ENCODE measurements at regions not wholly inside any gene's neighbourhood (a gene's known extent, or its start where the extent isn't known, plus 50 kb on each side); places are given as distances from the start of the nearest gene placed in this dataset.
"Not testable (repeated sequence)": the region's sequence is repeated elsewhere in the genome, so short reads cannot be mapped to it uniquely, and the experiment has no call there.

- H3K4me3 ChIP-seq (ENCODE audit: low read depth, low read length), result no peak overlapping the region
- POLR2A ChIA-PET, result no interaction called here
- no peak overlapping the region for H3K27ac ChIP-seq (ENCODE audit: extremely low read depth, low read depth, low read length)
- H3K9me3 ChIP-seq (ENCODE audit: control insufficient read depth, insufficient read depth, low read depth, low read length), result no peaks in the 10 kb centered on the region
- no peak for TF ChIP-seq PRDM1 (tag by site-specific recombination; IDR thresholded peaks at IDR 0.05)
- TF ChIP-seq ZNF610 (tag by site-specific recombination; IDR thresholded peaks at IDR 0.05; ENCODE audit: borderline replicate concordance), result no peak
- no peak for TF ChIP-seq ZNF239 (tag by site-specific recombination; IDR thresholded peaks at IDR 0.05)
- no peak for TF ChIP-seq ZFP69B (tag by site-specific recombination; IDR thresholded peaks at IDR 0.05)
- TF ChIP-seq, protein P1, sequence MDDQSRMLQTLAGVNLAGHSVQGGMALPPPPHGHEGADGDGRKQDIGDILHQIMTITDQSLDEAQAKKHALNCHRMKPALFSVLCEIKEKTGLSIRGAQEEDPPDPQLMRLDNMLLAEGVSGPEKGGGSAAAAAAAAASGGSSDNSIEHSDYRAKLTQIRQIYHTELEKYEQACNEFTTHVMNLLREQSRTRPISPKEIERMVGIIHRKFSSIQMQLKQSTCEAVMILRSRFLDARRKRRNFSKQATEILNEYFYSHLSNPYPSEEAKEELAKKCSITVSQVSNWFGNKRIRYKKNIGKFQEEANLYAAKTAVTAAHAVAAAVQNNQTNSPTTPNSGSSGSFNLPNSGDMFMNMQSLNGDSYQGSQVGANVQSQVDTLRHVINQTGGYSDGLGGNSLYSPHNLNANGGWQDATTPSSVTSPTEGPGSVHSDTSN (CRISPR knock-in tag; IDR thresholded peaks at IDR 0.05), result no peak
- H3K36me3 ChIP-seq (ENCODE audit: control insufficient read depth in 2 of 2, insufficient read depth in 1 of 2, low read length in 2 of 2), result no peaks in the 10 kb centered on the region
- CTCF ChIA-PET, result interaction anchor here (0.5 to 2.9 kb wide), 7 partner anchors 15 to 99 kb away, joined by 3 to 13 read pairs (median 3); partner anchors contain the start of gene PARP1
- no peaks in the 10 kb centered on the region for H3K4me1 ChIP-seq (ENCODE audit: control insufficient read depth, insufficient read depth, low read length)
Observed at GRCh38 chr1:226461087-226461486, 53.2 kb upstream of the PARP1 start.

GRCh38 chr1:226463925-226464586, 56.2 kb upstream of the PARP1 start:
- no peaks in the 10 kb centered on the region for H3K4me1 ChIP-seq (ENCODE audit: control insufficient read depth, insufficient read depth, low read length)
- H3K27ac ChIP-seq (ENCODE audit: extremely low read depth, low read depth, low read length), result no peak overlapping the region
- TF ChIP-seq ZNF311 (tag by site-specific recombination; IDR thresholded peaks at IDR 0.05; ENCODE audit: borderline replicate concordance) (0 out of 2 replicates have a peak, but pooled peaks have one; percentile 27), ZNF112 (tag by site-specific recombination; IDR thresholded peaks at IDR 0.05) (0 out of 2 replicates have a peak, but pooled peaks have one; percentile 32), ZNF610 (tag by site-specific recombination; IDR thresholded peaks at IDR 0.05; ENCODE audit: borderline replicate concordance) (peak; percentile 74; the same call in 1 of the 2 replicates), ZNF549 (tag by site-specific recombination; IDR thresholded peaks at IDR 0.05) (0 out of 2 replicates have a peak, but pooled peaks have one; percentile 34), WT1 (tag by site-specific recombination; IDR thresholded peaks at IDR 0.05) (no peak), TRIM28 (IDR thresholded peaks at IDR 0.05; ENCODE audit: borderline replicate concordance, low read length) (peak; percentile 71; the same call in 1 of the 2 replicates), ZNF626 (tag by site-specific recombination; IDR thresholded peaks at IDR 0.05) (peak; percentile 85), OVOL3 (tag by site-specific recombination; IDR thresholded peaks at IDR 0.05) (no peak), ZNF140 (tag by site-specific recombination; IDR thresholded peaks at IDR 0.05) (0 out of 2 replicates have a peak, but pooled peaks have one; percentile 24), RBAK (tag by site-specific recombination; IDR thresholded peaks at IDR 0.05) (peak; percentile 20; the same call in 1 of the 2 replicates), ZNF510 (tag by site-specific recombination; IDR thresholded peaks at IDR 0.05; ENCODE audit: insufficient replicate concordance) (no peak), ZNF266 (tag by site-specific recombination; IDR thresholded peaks at IDR 0.05; ENCODE audit: low read depth) (no peak), SETDB1 (IDR thresholded peaks at IDR 0.05; ENCODE audit: insufficient read length, low read length) (peak; percentile 31), ZNF280D (tag by site-specific recombination; IDR thresholded peaks at IDR 0.05) (0 out of 2 replicates have a peak, but pooled peaks have one; percentile 17), ZEB2 (tag by site-specific recombination; IDR thresholded peaks at IDR 0.05) (no peak), ZNF529 (tag by site-specific recombination; IDR thresholded peaks at IDR 0.05; ENCODE audit: insufficient replicate concordance) (peak; percentile 48)
- TF ChIP-seq, protein P2, sequence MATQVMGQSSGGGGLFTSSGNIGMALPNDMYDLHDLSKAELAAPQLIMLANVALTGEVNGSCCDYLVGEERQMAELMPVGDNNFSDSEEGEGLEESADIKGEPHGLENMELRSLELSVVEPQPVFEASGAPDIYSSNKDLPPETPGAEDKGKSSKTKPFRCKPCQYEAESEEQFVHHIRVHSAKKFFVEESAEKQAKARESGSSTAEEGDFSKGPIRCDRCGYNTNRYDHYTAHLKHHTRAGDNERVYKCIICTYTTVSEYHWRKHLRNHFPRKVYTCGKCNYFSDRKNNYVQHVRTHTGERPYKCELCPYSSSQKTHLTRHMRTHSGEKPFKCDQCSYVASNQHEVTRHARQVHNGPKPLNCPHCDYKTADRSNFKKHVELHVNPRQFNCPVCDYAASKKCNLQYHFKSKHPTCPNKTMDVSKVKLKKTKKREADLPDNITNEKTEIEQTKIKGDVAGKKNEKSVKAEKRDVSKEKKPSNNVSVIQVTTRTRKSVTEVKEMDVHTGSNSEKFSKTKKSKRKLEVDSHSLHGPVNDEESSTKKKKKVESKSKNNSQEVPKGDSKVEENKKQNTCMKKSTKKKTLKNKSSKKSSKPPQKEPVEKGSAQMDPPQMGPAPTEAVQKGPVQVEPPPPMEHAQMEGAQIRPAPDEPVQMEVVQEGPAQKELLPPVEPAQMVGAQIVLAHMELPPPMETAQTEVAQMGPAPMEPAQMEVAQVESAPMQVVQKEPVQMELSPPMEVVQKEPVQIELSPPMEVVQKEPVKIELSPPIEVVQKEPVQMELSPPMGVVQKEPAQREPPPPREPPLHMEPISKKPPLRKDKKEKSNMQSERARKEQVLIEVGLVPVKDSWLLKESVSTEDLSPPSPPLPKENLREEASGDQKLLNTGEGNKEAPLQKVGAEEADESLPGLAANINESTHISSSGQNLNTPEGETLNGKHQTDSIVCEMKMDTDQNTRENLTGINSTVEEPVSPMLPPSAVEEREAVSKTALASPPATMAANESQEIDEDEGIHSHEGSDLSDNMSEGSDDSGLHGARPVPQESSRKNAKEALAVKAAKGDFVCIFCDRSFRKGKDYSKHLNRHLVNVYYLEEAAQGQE (tag by site-specific recombination; IDR thresholded peaks at IDR 0.05), result no peak
- H3K36me3 ChIP-seq (ENCODE audit: control insufficient read depth in 2 of 2, insufficient read depth in 1 of 2, low read length in 2 of 2), result no peaks in the 10 kb centered on the region
- H3K9me3 ChIP-seq (ENCODE audit: control insufficient read depth, insufficient read depth, low read depth, low read length), result no peaks in the 10 kb centered on the region
- CTCF ChIA-PET, result interaction anchor here (1.2 kb wide), 1 partner anchor 11 kb away, joined by 3 read pairs; no protein-coding TSS in a partner anchor
- no peak overlapping the region for H3K4me3 ChIP-seq (ENCODE audit: low read depth, low read length)
- POLR2A ChIA-PET, result no interaction called here

DNA sequence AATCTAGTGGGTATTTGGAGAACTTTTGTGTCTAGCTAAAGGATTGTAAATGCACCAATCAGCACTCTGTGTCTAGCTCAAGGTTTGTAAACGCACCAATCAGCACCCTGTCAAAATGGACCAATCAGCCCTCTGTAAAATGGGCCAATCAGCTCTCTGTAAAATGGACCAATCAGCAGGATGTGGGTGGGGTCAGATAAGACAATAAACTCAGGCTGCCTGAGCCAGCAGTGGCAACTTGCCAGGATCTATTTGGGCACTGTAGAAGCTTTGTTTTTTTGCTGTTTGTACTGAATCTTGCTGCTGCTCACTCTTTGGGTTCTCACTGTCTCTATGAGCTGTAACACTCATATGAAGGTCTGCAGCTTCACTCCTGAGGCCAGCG, 56.7 kb upstream of the PARP1 start:
- CTCF ChIA-PET, result interaction anchor here (1.2 kb wide), 1 partner anchor 11 kb away, joined by 3 read pairs; no protein-coding TSS in a partner anchor

More for the DNA sequence above, 56.7 kb upstream of the PARP1 start:
- H3K4me1 ChIP-seq (ENCODE audit: control insufficient read depth, insufficient read depth, low read length); H3K27ac ChIP-seq (ENCODE audit: extremely low read depth, low read depth, low read length); H3K4me3 ChIP-seq (ENCODE audit: low read depth, low read length); H3K9me3 ChIP-seq (ENCODE audit: control insufficient read depth, insufficient read depth, low read depth, low read length); POLR2A ChIA-PET; H3K36me3 ChIP-seq (ENCODE audit: control insufficient read depth in 2 of 2, insufficient read depth in 1 of 2, low read length in 2 of 2): not testable (repeated sequence)
